H1 (cell line): ENCODE measurements at regions not wholly inside any gene's neighbourhood (a gene's known extent, or its start where the extent isn't known, plus 50 kb on each side); places are given as distances from the start of the nearest gene placed in this dataset.

Source experiments
- CTCF ChIA-PET: fragments of 300-600 bp; sonication (Branson Sonifier 250); formaldehyde crosslinking; loops from one replicate; lab custom pipeline; 2021; ENCODE audit not compliant: partially characterized antibody; lab: Charles Lee
- POLR2A ChIA-PET: fragments of 300-600 bp; sonication (Branson Sonifier 250); formaldehyde crosslinking; loops from one replicate; lab custom pipeline; 2021; ENCODE audit warnings: inconsistent platforms; ENCODE audit not compliant: partially characterized antibody; lab: Charles Lee
- DNase-seq, 2 experiments: peaks; one replicate each; pipeline versions ENCODE4 v3.0.0 to v3.0.0-alpha.2; 2010 to 2022; ENCODE audit warnings: low spot score in 2 of 2, low read depth in 1 of 2, mixed read lengths in 1 of 2
- FAIRE-seq: peaks from 2 replicates; lab custom pipeline; 2011; peaks lifted over from hg19 to GRCh38; lab: Jason Lieb, UNC
- H2AFZ ChIP-seq: 2 replicates; pipeline ENCODE4 v1.8.1; 2012; ENCODE audit warnings: low read length, inconsistent platforms
- H2AK5ac ChIP-seq: 2 replicates; pipeline ENCODE4 v1.6.1; 2013; ENCODE audit warnings: low read depth, low read length
- H2BK120ac ChIP-seq: replicated peaks from 2 replicates; pipeline ENCODE3; 2013; ENCODE audit warnings: low read depth, low read length, inconsistent platforms
- H2BK12ac ChIP-seq: 2 replicates; pipeline ENCODE4 v1.6.1; 2013; ENCODE audit warnings: low read depth, low read length
- H2BK15ac ChIP-seq: 2 replicates; pipeline ENCODE4 v1.6.1; 2013; ENCODE audit warnings: low read length
- H2BK20ac ChIP-seq: 2 replicates; pipeline ENCODE4 v1.6.1; 2013; ENCODE audit warnings: low read length
- H2BK5ac ChIP-seq: 2 replicates; pipeline ENCODE4 v1.6.1; 2013; ENCODE audit warnings: low read depth, low read length
- H3K14ac ChIP-seq: 2 replicates; pipeline ENCODE4 v1.6.1; 2013; ENCODE audit warnings: inconsistent platforms; ENCODE audit not compliant: insufficient read length
- H3K18ac ChIP-seq: 2 replicates; pipeline ENCODE4 v1.6.1; 2013; ENCODE audit warnings: low read length; ENCODE audit errors: extremely low read depth
- H3K23ac ChIP-seq: 2 replicates; pipeline ENCODE4 v1.6.1; 2013; ENCODE audit warnings: inconsistent platforms; ENCODE audit not compliant: insufficient read length
- H3K23me2 ChIP-seq: 2 replicates; pipeline ENCODE4 v1.6.1; 2013; ENCODE audit warnings: low read depth, low read length
- H3K27ac ChIP-seq: 2 replicates; pipeline ENCODE4 v1.6.1; 2011; ENCODE audit warnings: low read depth, low read length, inconsistent platforms
- H3K27me3 ChIP-seq, 4 experiments: replicated peaks in 1 of 4; 1 replicate in 1 of 4; 2 replicates in 3 of 4; pipeline versions ENCODE4 v1.6.1 to v1.8.1; 2011 to 2013; ENCODE audit warnings: low read length in 3 of 4, mild to moderate bottlenecking in 3 of 4, inconsistent platforms in 2 of 4, mixed read lengths in 2 of 4, moderate library complexity in 1 of 4; ENCODE audit not compliant: control insufficient read depth in 3 of 4, insufficient read depth in 3 of 4; ENCODE audit errors: extremely low read depth in 1 of 4
- H3K36me3 ChIP-seq, 4 experiments: 2 replicates each; pipeline versions ENCODE4 v1.6.1 to v1.8.1; 2011 to 2013; ENCODE audit warnings: mild to moderate bottlenecking in 4 of 4, low read length in 3 of 4, moderate library complexity in 2 of 4, control low read depth in 1 of 4, inconsistent platforms in 1 of 4; ENCODE audit not compliant: insufficient read depth in 4 of 4, control insufficient read depth in 2 of 4
- H3K4ac ChIP-seq: replicated peaks from 2 replicates; pipeline ENCODE3; 2013; ENCODE audit warnings: low read length, low read depth, mixed read lengths, inconsistent platforms; ENCODE audit not compliant: insufficient read length
- H3K4me1 ChIP-seq, 4 experiments: replicated peaks in 1 of 4; 1 replicate in 1 of 4; 2 replicates in 3 of 4; pipeline versions ENCODE4 v1.6.1 to v1.8.1; 2011 to 2013; ENCODE audit warnings: low read length in 3 of 4, inconsistent platforms in 2 of 4, mixed read lengths in 1 of 4; ENCODE audit not compliant: insufficient read depth in 4 of 4, control insufficient read depth in 3 of 4
- H3K4me2 ChIP-seq, 2 experiments: 2 replicates each; pipeline versions ENCODE4 v1.6.1 to v1.8.1; 2011 to 2013; ENCODE audit warnings: low read depth in 2 of 2, low read length in 2 of 2, control low read depth in 1 of 2, inconsistent platforms in 1 of 2, mild to moderate bottlenecking in 1 of 2; ENCODE audit not compliant: insufficient read depth in 1 of 2
- H3K4me3 ChIP-seq, 4 experiments: fragments of 200-600, 300-600 bp in 1 of 4; sonication (generic), shearing (Covaris generic), sonication (Bioruptor Twin) in 1 of 4; 2 replicates each; pipeline versions ENCODE4 v1.5.1 to v1.8.1; 2011 to 2016; ENCODE audit warnings: low read length in 4 of 4, low read depth in 3 of 4, control low read depth in 2 of 4, inconsistent platforms in 2 of 4, mild to moderate bottlenecking in 2 of 4, mixed read lengths in 1 of 4, moderate library complexity in 1 of 4; ENCODE audit not compliant: insufficient read depth in 2 of 4; ENCODE audit errors: extremely low read depth in 1 of 4
- H3K56ac ChIP-seq: replicated peaks from 2 replicates; pipeline ENCODE3; 2013; ENCODE audit warnings: low read depth, mild to moderate bottlenecking, mixed read lengths, low read length, inconsistent platforms; ENCODE audit not compliant: insufficient read length
- H3K79me1 ChIP-seq: 2 replicates; pipeline ENCODE4 v1.6.1; 2013; ENCODE audit warnings: low read depth, low read length, control low read depth
- H3K79me2 ChIP-seq, 2 experiments: 2 replicates each; pipeline versions ENCODE4 v1.6.1 to v1.8.1; 2012 to 2013; ENCODE audit warnings: low read length in 2 of 2, mild to moderate bottlenecking in 2 of 2, inconsistent platforms in 1 of 2; ENCODE audit not compliant: insufficient read depth in 2 of 2, control insufficient read depth in 1 of 2
- H3K9ac ChIP-seq, 4 experiments: replicated peaks in 1 of 4; 1 replicate in 1 of 4; 2 replicates in 3 of 4; pipeline versions ENCODE4 v1.6.1 to v1.8.1; 2011 to 2013; ENCODE audit warnings: low read depth in 3 of 4, low read length in 3 of 4, control low read depth in 2 of 4, mild to moderate bottlenecking in 2 of 4, moderate library complexity in 2 of 4, inconsistent platforms in 1 of 4; ENCODE audit errors: extremely low read depth in 1 of 4
- H3K9me3 ChIP-seq, 2 experiments: 2 replicates each; pipeline versions ENCODE4 v1.6.1 to v1.8.1; 2012 to 2013; ENCODE audit warnings: mild to moderate bottlenecking in 2 of 2, moderate library complexity in 2 of 2, control low read depth in 1 of 2, inconsistent platforms in 1 of 2, low read depth in 1 of 2, low read length in 1 of 2, mixed read lengths in 1 of 2; ENCODE audit not compliant: insufficient read depth in 2 of 2
- H4K20me1 ChIP-seq, 2 experiments: replicated peaks in 1 of 2; 2 replicates each; pipeline versions ENCODE3 to v1.8.1; 2011 to 2013; ENCODE audit warnings: inconsistent platforms in 2 of 2, low read length in 2 of 2, mild to moderate bottlenecking in 1 of 2; ENCODE audit not compliant: insufficient read depth in 2 of 2, control insufficient read depth in 1 of 2
- H4K5ac ChIP-seq: 2 replicates; pipeline ENCODE4 v1.6.1; 2013; ENCODE audit warnings: low read length, low read depth, mixed read lengths, inconsistent platforms; ENCODE audit not compliant: insufficient read length
- H4K8ac ChIP-seq: 2 replicates; pipeline ENCODE4 v1.8.0; 2013; ENCODE audit warnings: mild to moderate bottlenecking, moderate library complexity, low read length, inconsistent platforms; ENCODE audit not compliant: insufficient read depth; ENCODE audit errors: extremely low read depth
- H4K91ac ChIP-seq: replicated peaks from 2 replicates; pipeline ENCODE3; 2013; ENCODE audit warnings: low read length, mixed read lengths, inconsistent platforms; ENCODE audit not compliant: insufficient read length
- KDM4A ChIP-seq: IDR thresholded peaks from one replicate; pipeline ENCODE4 v1.7.1; 2012; ENCODE audit warnings: low read depth, mild to moderate bottlenecking, moderate library complexity, low read length, inconsistent platforms; ENCODE audit not compliant: severe bottlenecking
- SP2 ChIP-seq: IDR thresholded peaks from 2 replicates; pipeline ENCODE4 v1.6.1; 2012; ENCODE audit warnings: mild to moderate bottlenecking, low read length, inconsistent platforms
- ZNF274 ChIP-seq: IDR thresholded peaks from 2 replicates; pipeline ENCODE4 v1.7.0; 2012; ENCODE audit warnings: low read length, borderline replicate concordance; ENCODE audit errors: extremely low read depth

GRCh38 chr1:98323388-98323787 lies 338.1 kb upstream of the SNX7 start:
- DNase-seq (no peak), FAIRE-seq (no peak)
- H3K18ac ChIP-seq = no peak overlapping the region; the same call in 1 of the 2 replicates
- no peak overlapping the region for H2BK15ac ChIP-seq
- H3K9ac ChIP-seq = no peak overlapping the region
- H2AK5ac ChIP-seq = no peak overlapping the region
- H3K79me2 ChIP-seq = no peaks in the 10 kb centered on the region
- H3K27ac ChIP-seq = no peak overlapping the region
- H4K91ac ChIP-seq = no peak overlapping the region
- no peak overlapping the region for H4K8ac ChIP-seq
- TF ChIP-seq KDM4A = no peak
- no peak for TF ChIP-seq ZNF274
- no peak for TF ChIP-seq SP2
- H4K5ac ChIP-seq = no peak overlapping the region
- no peaks in the 10 kb centered on the region for H3K27me3 ChIP-seq
- no peak overlapping the region for H3K23ac ChIP-seq
- H3K4ac ChIP-seq = no peak overlapping the region
- no peaks in the 10 kb centered on the region for H3K23me2 ChIP-seq
- H2BK12ac ChIP-seq = no peak overlapping the region
- CTCF ChIA-PET = interaction anchor here (0.9 to 1.0 kb wide), 2 partner anchors 12 to 16 kb away, joined by 3 read pairs; no protein-coding TSS in a partner anchor
- no peak overlapping the region for H3K14ac ChIP-seq
- no peak overlapping the region for H3K4me2 ChIP-seq
- no peaks in the 10 kb centered on the region for H3K79me1 ChIP-seq
- H3K36me3 ChIP-seq = no peaks in the 10 kb centered on the region
- no peak overlapping the region for H3K56ac ChIP-seq
- POLR2A ChIA-PET = no interaction called here
- no peaks in the 10 kb centered on the region for H4K20me1 ChIP-seq
- no peak overlapping the region for H2BK5ac ChIP-seq
- H2BK120ac ChIP-seq = no peak overlapping the region
- no peaks in the 10 kb centered on the region for H3K9me3 ChIP-seq
- H2AFZ ChIP-seq = no peak overlapping the region
- H2BK20ac ChIP-seq = no peak overlapping the region
- H3K4me1 ChIP-seq = no peaks in the 10 kb centered on the region
- no peak overlapping the region for H3K4me3 ChIP-seq
